Renal pelvis (tissue), 1 donor: ENCODE measurements at regions not wholly inside any gene's neighbourhood (a gene's known extent, or its start where the extent isn't known, plus 50 kb on each side); places are given as distances from the start of the nearest gene placed in this dataset.

Experiments used
- DNase-seq: peaks from one replicate; pipeline ENCODE4 v3.0.0-alpha.2; 2013

- no peak for DNase-seq
Measured at GRCh38 chr1:37085393-37085792, 51.1 kb upstream of the GRIK3 start.

- no peak for DNase-seq
Measured at GRCh38 chr1:37089750-37090149, 55.4 kb upstream of the GRIK3 start.

- no peak for DNase-seq
Measured at GRCh38 chr1:37090671-37091070, 56.4 kb upstream of the GRIK3 start.

GRCh38 chr1:37092937-37093336 lies 58.6 kb upstream of the GRIK3 start:
- DNase-seq, result no peak

GRCh38 chr1:37094302-37094701 lies 60.0 kb upstream of the GRIK3 start:
- DNase-seq, result no peak

- no peak for DNase-seq
Measured at GRCh38 chr1:37096523-37096922, 62.2 kb upstream of the GRIK3 start.

- DNase-seq, result no peak
Measured at GRCh38 chr1:37097731-37098130, 63.4 kb upstream of the GRIK3 start.

GRCh38 chr1:37098237-37098636 lies 63.9 kb upstream of the GRIK3 start:
- DNase-seq, result no peak

- no peak for DNase-seq
Measured at GRCh38 chr1:37100310-37100709, 66.0 kb upstream of the GRIK3 start.

- no peak for DNase-seq
Measured at GRCh38 chr1:37102656-37103382, 68.5 kb upstream of the GRIK3 start.

- DNase-seq, result no peak
Measured at GRCh38 chr1:37105911-37106310, 71.6 kb upstream of the GRIK3 start.

- DNase-seq, result no peak
Measured at GRCh38 chr1:37107153-37107907, 73.0 kb upstream of the GRIK3 start.

- DNase-seq, result no peak
Measured at GRCh38 chr1:37108596-37109188, 74.4 kb upstream of the GRIK3 start.

GRCh38 chr1:37112430-37112829 lies 78.1 kb upstream of the GRIK3 start:
- no peak for DNase-seq

GRCh38 chr1:37113285-37113997 lies 79.1 kb upstream of the GRIK3 start:
- no peak for DNase-seq

- DNase-seq, result no peak
Measured at GRCh38 chr1:37118790-37119189, 84.5 kb upstream of the GRIK3 start.

- DNase-seq, result no peak
Measured at GRCh38 chr1:37120279-37120678, 86.0 kb upstream of the GRIK3 start.

GRCh38 chr1:37123276-37124115 lies 89.2 kb upstream of the GRIK3 start:
- peak; percentile 5 for DNase-seq

GRCh38 chr1:37124501-37124900 lies 90.2 kb upstream of the GRIK3 start:
- DNase-seq, result no peak

- no peak for DNase-seq
Measured at GRCh38 chr1:37125295-37125694, 91.0 kb upstream of the GRIK3 start.

GRCh38 chr1:37127254-37127748 lies 93.0 kb upstream of the GRIK3 start:
- DNase-seq, result no peak
